HG03354 (cell line): ENCODE measurements at regions not wholly inside any gene's neighbourhood (a gene's known extent, or its start where the extent isn't known, plus 50 kb on each side); places are given as distances from the start of the nearest gene placed in this dataset.
"Not testable (repeated sequence)": the region's sequence is repeated elsewhere in the genome, so short reads cannot be mapped to it uniquely, and the experiment has no call there.

Experiments used
- ATAC-seq: cut with Tn5 transposase; IDR thresholded peaks from one replicate; pipeline ENCODE4 v1.9.1; 2021; ENCODE audit warnings: mild to moderate bottlenecking; ENCODE audit not compliant: unreplicated experiment, poor library complexity, severe bottlenecking

DNA sequence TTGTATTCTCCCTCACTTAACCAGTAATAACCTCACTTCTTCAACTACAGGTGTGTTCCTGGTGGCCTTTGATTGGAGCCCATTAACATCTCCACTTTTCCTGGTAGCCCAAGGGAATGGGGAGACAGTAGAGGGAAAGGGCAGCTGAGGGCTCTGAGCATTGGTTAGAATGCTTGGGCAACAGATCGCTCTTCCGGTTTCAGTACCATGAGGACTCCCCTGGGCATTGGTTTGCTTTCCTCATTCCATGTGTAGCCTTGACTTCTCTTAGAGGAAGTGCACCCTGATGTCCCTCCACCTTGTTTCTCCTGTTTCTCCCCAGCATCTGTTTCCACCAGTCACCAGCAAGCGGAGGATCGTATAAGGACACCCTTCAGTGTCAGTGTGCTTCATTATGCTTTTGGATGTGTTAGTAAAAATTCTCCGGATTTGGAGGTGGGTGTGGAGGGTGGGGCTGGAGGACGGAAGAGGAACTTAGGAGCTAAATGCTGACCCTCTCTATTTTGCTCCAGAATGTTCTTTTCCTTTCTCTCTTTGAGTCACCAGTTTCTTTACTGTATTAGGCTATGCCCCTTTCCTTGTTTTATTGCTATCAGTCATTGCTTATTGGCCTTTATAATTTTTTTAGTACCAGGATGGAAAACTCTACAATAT, 50.6 kb upstream of the ZNG1B start:
- not testable (repeated sequence) for ATAC-seq

DNA sequence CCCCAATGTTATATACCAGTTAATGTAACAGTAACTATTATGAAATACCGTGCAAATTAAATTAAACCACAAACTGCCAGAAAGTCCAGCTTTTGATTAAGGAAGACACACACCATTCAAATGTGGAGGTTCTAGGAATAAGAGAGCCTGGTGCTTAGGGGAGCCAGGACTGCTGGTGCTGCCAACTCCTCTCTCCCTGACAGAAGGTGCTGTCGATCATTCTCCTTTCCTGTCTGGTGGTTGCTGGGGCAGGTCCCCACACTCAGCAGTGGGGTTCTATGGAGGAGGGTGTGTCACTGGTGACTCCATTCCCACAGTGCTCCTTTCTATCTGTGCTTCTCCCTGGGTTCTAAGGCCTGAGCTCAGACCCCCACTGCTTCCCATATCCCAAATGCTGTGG, 57.9 kb upstream of the ZNG1B start:
- not testable (repeated sequence) for ATAC-seq

DNA sequence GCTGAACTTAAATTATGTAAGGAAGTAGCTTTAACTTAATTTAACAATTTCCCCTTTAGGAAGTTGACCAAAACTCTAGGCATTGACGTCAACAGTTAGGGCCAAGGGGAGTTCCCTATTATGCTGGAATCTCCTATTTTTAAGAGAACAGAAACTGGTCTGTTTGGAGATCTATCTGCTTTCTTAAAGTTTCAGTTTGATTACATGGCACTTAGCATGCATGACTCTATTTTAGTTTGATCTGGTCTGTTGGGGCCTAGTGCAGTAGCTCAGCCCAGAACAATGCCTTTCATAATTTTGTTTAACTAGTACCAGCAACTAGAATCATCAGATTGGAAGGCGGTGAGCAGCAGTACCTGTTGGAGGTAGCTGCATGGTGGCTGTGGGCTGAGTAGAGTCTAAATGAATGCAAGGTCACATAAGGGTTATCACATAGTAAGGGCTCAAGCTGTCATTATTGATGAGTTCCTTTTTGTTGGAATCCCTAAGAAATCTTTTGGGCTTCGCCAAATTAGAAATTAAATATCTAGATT, 60.5 kb upstream of the ZNG1B start:
- ATAC-seq = peak; percentile 92

DNA sequence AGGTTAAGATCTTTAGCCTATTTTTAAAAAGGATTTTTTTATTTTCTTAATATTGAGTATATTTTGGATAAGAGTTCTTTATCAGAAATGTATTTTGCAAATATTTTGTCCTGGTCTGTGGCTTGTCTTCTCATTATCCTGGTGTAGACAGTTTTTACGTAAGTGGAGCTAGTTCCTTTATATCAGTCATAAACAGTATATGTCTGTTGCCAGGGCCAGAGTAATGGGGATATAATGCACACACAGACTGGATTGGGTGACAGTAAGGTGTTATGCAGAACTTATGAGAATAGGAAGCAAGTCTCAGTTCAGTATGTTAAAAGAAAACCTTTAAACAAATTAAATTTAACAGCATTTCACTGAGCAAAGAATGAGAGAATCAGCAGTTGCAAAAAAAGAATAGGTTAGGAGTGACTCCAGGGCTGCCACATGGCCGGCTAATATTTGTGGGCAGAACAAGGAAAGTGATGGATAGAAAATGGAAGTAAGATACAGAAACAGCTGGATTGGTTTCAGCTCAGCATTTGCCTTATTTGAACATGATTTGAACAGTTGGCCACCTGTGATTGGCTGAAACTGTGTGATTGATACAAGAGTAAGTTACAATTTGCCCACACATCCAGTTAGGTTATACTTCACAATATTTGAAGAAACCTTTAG, 61.1 kb upstream of the ZNG1B start:
- ATAC-seq = peak; percentile 50

DNA sequence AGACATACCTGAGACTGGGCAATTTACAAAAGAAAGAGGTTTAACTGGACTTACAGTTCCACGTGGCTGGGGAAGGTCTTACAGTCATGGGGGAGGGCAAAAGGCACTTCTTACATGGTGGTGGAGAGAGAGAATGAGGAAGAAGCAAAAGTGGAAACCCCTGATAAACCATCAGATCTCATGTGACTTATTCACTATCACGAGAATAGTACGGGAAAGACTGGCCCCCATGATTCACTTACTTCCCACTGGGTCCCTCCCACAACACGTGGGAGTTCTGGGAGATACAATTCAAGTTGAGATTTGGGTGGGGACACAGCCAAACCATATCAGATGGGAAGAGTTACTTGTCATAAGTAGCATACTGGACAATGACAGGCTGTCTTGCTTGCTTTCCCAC, 62.6 kb upstream of the ZNG1B start:
- ATAC-seq = not testable (repeated sequence)

DNA sequence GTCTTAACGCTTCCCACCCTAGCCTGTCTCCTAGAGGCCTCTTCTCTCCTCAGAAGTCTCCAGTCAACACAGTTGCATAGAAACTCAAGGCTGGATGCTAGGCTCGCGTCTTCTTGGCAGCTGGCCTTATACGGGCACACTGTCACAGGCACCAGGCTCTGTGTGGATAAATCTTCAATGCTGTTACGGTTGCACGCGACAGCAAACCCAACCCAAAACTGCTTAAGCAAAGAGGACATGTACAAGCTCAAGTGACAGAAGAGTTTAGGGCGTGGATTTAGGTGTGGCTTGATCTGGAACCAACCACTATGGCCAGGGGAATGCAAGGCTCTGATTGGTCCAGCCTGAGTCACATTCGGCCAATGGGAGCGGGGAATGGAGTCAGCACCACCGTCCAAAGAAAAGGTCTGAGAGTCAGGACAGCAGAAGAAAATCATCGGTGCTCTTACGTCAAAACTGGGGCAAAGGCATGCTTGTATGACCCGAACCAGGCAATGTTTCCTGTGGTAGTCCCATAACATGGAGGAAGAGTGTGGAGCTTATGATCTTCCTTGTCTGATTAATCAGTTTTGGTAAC, 65.1 kb upstream of the ZNG1B start:
- not testable (repeated sequence) for ATAC-seq

DNA sequence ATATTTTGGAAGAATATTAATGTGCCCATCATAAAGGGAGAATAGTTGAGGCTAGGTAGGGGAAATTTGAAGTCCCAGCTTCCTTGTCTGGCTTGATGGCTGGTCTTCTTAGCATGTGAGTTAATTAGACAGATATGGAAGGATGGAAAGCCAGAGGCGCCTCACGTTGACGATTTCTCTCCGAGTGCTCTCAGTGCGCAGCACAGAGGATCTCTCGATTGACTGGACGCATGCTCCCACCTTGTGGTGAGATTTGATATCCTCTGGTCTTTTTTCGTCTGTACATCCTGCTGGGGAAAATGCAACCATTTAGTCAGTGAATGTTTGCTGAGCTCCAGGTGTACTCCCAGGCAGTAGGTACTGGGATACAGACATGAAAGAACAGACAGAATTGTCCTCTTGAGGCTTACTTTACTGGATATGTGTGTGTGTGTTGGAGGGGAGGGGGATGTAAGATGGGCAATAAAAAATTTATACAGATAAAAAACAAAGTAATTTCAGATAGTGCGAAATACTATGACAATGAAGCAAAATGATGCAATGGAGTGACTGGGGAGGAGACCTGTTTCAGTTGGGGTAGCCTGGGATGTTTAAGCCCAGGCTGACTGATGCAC, 66.9 kb upstream of the ZNG1B start:
- peak; percentile 79 for ATAC-seq

DNA sequence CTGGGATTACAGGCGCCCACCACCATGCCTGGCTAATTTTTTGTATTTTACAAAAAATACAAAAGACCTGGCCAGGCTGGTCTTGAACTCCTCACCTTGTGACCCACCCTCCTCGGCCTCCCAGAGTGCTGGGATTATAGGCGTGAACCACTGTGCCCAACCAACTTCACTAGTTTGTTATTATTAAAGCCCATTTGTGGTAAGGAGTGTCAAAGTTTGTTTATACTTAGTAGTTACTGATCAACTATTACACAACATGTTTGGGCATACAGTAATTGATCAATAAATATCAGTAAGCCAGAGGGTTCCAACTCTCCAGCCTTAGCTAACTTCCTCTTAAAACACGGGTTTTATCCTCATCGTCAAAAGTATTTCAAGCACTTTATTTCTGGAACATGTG, 67.5 kb upstream of the ZNG1B start:
- ATAC-seq = no peak

DNA sequence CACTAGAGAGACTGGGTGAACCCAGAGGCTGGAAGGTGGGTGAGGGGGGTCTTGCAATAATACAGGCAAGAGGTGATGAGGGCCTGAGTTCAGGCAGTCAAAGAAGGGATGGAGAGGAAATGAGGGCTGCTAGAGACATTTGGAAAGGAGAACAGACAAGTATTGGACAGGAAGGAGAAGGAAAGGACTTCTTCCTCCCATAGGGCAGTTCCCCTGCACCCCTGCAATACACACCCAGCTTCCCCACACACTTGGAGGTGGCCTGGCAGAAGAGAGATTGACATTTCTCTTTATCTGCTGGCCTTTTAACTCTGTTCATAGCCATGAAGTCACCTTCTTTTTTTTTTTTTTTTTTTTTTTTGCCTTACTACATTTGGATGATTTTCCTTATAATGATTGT, 68.9 kb upstream of the ZNG1B start:
- not testable (repeated sequence) for ATAC-seq

DNA sequence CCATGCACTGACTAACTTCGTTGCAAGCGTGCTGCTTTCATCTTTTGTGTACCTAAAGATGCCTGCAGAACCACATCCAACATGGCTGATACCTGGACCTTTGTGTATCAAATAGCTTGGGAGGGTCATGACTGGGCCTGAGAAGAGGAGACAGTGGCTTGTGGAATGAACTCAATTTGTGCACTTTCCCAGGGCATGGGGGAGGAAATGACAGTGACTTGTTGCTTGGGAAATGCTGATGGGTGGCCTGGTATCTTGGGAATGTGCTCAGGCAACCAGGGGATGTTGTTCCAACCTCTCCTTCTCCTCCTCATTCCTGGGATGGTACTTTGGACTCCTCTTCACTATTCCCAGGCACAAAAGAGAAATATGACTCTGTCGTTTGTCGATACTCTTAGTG, 70.7 kb upstream of the ZNG1B start:
- ATAC-seq = not testable (repeated sequence)

DNA sequence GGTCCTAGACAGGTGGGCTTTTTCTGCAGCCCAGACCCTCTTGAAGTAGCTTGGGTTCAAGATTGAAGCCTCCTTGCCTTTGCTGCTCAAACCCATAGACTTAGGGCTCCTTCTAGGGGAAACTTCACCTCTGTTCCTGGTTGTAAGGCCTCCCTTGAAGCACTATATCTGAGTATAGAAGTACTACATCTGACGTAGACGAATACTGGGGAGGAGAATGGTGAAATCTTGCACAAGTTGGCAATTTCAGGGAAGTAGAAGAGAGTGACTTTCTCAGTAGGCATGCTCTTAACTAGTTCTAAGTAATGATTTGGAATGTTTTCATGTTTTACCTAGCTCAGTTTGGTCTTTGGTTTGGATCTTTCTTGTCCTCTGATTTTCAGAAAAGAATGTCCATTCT, 71.7 kb upstream of the ZNG1B start:
- ATAC-seq = not testable (repeated sequence)

DNA sequence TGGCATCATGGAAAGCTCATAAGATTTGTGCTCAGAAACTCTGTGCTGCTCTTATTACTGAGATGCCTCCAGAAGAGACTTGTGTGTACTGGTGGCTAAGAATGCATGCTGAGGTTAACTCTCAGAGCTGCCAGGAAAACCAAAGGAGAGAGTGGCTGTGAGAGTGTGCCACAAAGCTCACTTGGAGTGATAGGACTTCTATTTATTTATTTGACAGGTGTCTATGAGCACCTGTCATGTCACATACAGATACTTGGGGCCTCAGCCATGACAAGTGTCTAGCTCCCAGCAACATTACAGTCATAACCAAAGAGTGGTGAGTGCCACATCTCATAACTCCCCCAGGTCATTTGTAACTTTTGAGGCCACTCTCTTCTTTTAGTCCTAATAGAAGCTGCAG, 72.2 kb upstream of the ZNG1B start:
- not testable (repeated sequence) for ATAC-seq

DNA sequence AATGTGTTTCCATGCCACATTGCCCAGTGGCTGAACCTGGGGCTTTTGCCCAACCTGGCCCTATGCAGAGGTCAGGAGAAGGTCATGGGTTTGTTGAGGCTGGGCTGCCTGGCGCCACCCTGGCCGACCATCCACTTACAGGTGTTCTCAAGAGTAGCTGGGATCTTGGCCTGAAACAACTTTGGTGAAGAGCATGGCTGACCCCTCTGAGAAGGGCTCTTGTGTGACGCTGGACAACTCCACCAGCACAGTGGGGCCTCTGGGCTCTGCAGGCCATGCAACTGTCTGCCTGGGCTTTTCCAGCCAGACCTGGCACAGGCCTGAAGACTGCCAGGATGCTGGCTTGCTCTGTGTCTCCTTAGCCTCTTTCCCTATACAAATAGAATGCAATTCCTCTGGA, 76.4 kb upstream of the ZNG1B start:
- no peak for ATAC-seq

DNA sequence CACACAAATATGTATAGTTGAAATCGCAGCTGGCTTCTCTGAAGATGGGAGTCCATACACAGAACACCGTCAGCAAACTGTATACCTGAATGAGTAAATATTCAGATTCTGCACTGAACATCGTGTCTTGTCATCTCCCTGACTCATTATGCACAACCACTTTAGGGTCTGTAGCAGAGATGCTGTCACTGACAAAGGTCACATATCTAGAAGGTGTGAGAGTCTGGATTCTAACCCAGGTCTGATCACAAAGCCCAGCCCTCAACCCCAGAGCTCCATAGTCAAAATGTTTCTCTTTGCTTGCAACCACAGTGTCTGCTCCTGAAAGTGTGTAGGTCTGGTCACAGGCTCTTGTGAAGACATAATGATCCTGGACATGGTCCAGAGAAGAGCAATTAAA, 78.3 kb upstream of the PAX8 start:
- ATAC-seq = no peak

DNA sequence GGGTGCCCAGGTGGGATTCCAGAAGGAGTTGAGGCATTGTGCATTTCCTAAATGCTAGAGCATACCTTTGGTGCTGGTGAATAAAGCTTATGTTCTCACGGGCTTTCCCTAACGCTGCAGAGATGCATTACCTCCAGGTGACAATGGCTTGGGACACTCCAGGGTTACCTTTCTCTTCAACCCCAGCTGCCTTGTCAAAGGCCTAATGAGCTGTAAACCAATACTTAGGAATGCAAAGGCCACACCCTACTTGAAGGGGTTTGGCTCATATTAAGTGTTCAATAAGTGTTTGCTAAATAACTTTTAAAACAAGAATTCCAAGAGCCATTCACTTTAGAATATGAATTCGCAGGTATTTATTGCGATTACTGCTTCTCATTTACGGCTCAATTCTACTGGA, 77.6 kb upstream of the PAX8 start:
- not testable (repeated sequence) for ATAC-seq

DNA sequence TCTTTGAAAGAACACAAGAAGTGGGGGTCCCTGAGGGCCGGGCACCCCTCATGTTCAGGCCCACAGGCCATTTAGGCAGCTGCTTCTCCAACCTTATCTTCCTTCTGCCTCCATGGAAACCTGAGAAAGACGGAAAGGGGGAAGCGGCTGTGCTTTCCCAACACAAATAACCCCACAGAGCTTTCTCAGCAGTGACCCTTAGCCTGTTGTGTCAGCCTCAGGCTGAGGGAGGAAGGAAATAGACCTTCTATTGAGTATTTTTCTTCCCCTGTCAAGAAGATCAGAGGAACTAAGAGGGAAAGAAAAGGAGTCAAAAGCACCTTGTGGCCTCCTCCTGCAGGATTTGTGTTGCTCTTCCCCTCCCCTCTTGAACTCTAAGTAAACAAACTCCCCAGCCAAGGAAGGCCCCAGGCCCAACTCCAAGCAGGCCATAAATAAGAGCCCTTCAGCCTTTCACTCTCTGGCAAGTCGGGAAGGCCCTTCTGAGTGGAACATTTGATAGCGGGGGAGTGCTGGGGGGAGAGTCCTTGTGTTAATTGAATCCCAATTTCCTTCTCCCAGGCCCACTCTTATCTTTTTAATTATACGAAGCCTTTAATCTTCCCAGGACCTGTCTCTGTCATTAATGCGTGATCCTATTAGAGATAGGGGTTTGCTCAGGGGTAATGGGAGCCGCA, 76.8 kb upstream of the PAX8 start:
- not testable (repeated sequence) for ATAC-seq

DNA sequence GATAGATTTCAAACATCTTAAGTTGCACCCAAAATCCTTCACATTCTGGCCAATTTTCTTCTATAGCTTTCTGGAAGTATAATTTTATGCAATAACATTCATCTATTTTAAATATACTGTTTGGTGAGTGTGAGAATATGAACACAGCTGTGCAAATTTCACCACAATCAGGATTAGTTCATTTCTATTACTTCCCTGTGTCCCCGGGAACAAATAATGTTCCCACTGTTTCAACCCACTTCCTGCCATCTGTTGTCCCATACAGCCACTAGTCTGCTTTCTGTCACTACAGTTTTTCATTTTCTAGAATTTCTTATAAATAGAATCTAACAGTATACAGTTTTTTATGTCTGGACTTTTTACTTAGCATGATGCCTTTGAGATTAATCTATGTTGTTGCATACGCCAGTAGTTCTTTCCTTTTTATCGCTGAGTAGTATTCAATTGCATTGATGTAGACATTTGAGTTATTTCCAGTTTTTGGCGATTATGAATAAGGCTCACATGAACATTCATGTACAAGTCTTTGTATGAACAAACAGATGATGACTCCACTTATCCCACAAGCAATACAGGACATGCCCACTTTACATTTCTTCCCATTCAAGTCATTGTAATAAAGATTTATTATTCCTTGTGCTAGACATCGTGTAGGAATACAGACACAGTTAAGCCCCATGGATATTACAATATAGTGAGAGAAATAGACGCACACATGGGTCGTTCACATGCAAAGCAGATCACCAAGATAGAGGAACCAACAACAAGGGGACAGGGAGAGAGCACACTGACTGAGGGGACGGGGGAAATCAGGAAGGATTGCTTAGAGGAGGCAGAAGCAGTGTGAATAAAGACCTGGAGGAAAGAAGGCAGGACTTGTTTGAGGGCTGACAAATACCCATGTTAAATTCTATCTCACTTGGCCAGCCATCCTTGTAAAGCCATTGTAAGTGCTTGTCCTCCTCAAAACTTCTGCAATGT, 72.9 kb upstream of the PAX8 start:
- no peak for ATAC-seq

DNA sequence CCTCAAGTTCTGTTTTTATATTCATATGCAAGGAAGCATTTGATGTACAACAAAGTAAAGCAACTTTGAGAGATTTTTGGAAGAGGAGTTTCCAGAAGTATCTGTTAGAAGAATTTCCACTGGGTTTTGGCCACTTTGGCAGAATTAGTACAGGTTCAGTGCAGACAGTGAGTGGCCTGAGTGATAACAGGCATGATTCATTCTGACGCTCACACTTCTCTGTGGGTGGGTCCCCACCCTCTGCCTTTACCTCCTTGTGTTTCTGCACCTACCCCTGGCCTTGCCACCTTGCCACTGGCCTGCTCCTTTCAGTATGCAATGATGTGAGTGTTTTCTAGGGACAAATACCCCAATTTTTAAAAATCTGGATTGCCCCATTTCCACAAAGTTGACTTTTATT, 65.1 kb upstream of the PAX8 start:
- ATAC-seq = not testable (repeated sequence)

DNA sequence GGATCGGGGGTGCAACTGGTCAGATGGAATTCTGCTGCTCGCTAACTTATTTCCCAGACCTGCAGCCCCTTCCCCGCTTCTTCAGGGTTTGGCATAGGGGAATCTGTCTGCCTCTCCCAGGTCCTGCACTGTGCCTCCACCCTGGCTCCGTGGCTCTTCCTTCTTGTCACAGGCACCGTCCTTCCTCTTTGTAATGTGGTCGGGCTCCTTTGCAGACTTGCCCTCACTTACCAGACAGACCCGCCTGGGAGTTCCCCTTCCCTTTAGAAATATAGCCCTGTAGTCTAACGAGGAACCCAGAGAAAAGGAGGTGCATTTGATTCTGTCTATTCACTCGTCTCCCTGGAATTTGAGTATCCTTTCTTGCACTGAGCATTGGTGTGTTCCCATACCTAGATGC, 63.9 kb upstream of the PAX8 start:
- no peak for ATAC-seq
